Heart right ventricle (tissue), 16 donors: ENCODE measurements at regions not wholly inside any gene's neighbourhood (a gene's known extent, or its start where the extent isn't known, plus 50 kb on each side); places are given as distances from the start of the nearest gene placed in this dataset.

ENCODE experiments used
- ATAC-seq, 8 donors: fragments of 200-7000 bp; cut with Tn5 transposase; one replicate each; pipeline ENCODE4 v1.9.1; 2020; ENCODE audit warnings: mild to moderate bottlenecking in 8 of 8, moderate library complexity in 8 of 8, moderate number of reproducible peaks in 1 of 8
- DNase-seq, 2 donors: peaks; one replicate each; pipeline ENCODE4 v3.0.0-alpha.2; 2020
- H3K27ac ChIP-seq, 10 donors: fragments of 200-600 bp; sonication (generic) in 2 of 10; one replicate each; pipeline versions ENCODE4 v1.5.0 to v1.8.0; 2020 to 2022; ENCODE audit warnings: mild to moderate bottlenecking in 3 of 10
- H3K27me3 ChIP-seq, 7 donors: fragments of 200-600 bp; one replicate each; pipeline ENCODE4 v1.8.0; 2021 to 2022; ENCODE audit warnings: mild to moderate bottlenecking in 2 of 7
- H3K36me3 ChIP-seq, 9 donors: fragments of 200-600 bp; sonication (generic) in 1 of 9; one replicate each; pipeline versions ENCODE4 v1.5.0 to v1.8.0; 2020 to 2022; ENCODE audit warnings: mild to moderate bottlenecking in 2 of 9
- H3K4me1 ChIP-seq, 9 donors: fragments of 200-600 bp; sonication (generic) in 1 of 9; one replicate each; pipeline versions ENCODE4 v1.5.0 to v1.8.0; 2020 to 2022; ENCODE audit warnings: mild to moderate bottlenecking in 4 of 9
- H3K4me3 ChIP-seq, 10 donors: fragments of 200-600 bp; sonication (generic) in 2 of 10; one replicate each; pipeline versions ENCODE4 v1.5.0 to v1.8.0; 2020 to 2022; ENCODE audit warnings: mild to moderate bottlenecking in 7 of 10, moderate library complexity in 2 of 10
- H3K9me3 ChIP-seq, 11 donors: fragments of 200-600 bp in 10 of 11; sonication (generic) in 2 of 11; one replicate each; pipeline versions ENCODE4 v1.5.0 to v1.8.0; 2013 to 2022; ENCODE audit warnings: mild to moderate bottlenecking in 2 of 11, control low read depth in 1 of 11, moderate library complexity in 1 of 11
- CTCF ChIP-seq, 9 donors: fragments of 200-600 bp; sonication (generic) in 2 of 9; IDR thresholded peaks; one replicate each; pipeline versions ENCODE4 v1.5.0 to v1.8.0; 2021 to 2022; ENCODE audit warnings: antibody characterized with exemption in 9 of 9, mild to moderate bottlenecking in 5 of 9, moderate library complexity in 1 of 9
- WGBS, 2 donors: extraction: QIAGEN DNeasy Blood & Tissue Kit; methylation state at CpG; one replicate each; pipeline ENCODE4 v1.1.7; 2013; ENCODE audit warnings: inconsistent platforms in 1 of 2; 5-methylcytosine and 5-hydroxymethylcytosine counted together
- intact Hi-C, 10 donors: fragments of 100-400 bp; cut with DNase I; formaldehyde crosslinking; loops; one replicate each; pipeline versions ENCODE4 v1.11.1 to v1.14.2; 2022
- donor health status: Arrhythmogenic right ventricular cardiomyopathy.
- donor health status: ischemic (EF 13 %, LVEDD 7.1; RV severe dilation, severe dysfunction).
- donor health status: healthy with polysubstance abuse.
- donor health status: DM: no; HTN: yes; CAD: no.
- donor health status: DM: no; HTN: no; CAD: no.
- donor health status: ischemic (EF 25% LVEDD 6.9; RV normal size, moderate dysfunction).
- donor health status: ischemic (EF 25% LVEDD 5.7; RV mildly dilated, moderate dysfunction).
- donor health status: healthy.
- donor health status: DM: yes; HTN: yes; CAD: no.
- donor health status: Ischemic cardiomyopathy.
- donor health status: ischemic (EF 35%, LVEDD 5.7; RV mildly dilated, moderate dysfunction).
- donor health status: nonischemic (EF 11% LVEDD 7.7; RV severe dilation, severe dysfunction).
- donor health status: DM: yes; HTN: yes; CAD: no.
- donor health status: PGD.
- donor health status: ischemic (EF 29% LVEDD 5.4; RV normal size, mild dysfunction).
- donor health status: nonischemic (EF 23%, LVEDD 6.1; RV moderate dilation, normal function).

GRCh38 chr16:87238361-87238715, 78.9 kb downstream of the C16orf95 start:
- no peak for DNase-seq
- intact Hi-C loops: no loop called here
- TF ChIP-seq CTCF (IDR thresholded peaks at IDR 0.05): no peak
- H3K27ac ChIP-seq: no peak overlapping the region
- peaks cover 0 to 32% (median 12%) of the 10 kb centered on the region in 7 donors for H3K27me3 ChIP-seq
- no peak for ATAC-seq
- no peaks in the 10 kb centered on the region for H3K36me3 ChIP-seq
- peaks cover 0 to 5% (median 0%) of the 10 kb centered on the region in 9 donors for H3K4me1 ChIP-seq
- no peak overlapping the region for H3K4me3 ChIP-seq
- WGBS, 2 donors: 95 to 96% methylated on average over 6 of the region's 6 CpGs
- H3K9me3 ChIP-seq: no peaks in the 10 kb centered on the region

- Histone ChIP-seq H3K9me3 (no peaks in the 10 kb centered on the region), H3K36me3 (no peaks in the 10 kb centered on the region), H3K4me1 (peaks cover 0 to 5% (median 0%) of the 10 kb centered on the region in 9 donors), H3K27ac (no peak overlapping the region), H3K27me3 (peaks cover 0 to 39% (median 12%) of the 10 kb centered on the region in 7 donors), H3K4me3 (no peak overlapping the region)
- DNase-seq (no peak), ATAC-seq (no peak)
- no peak for TF ChIP-seq CTCF (IDR thresholded peaks at IDR 0.05)
- WGBS, 2 donors: 75 to 77% methylated on average over 4 of the region's 4 CpGs
- intact Hi-C loops: no loop called here
Measured at GRCh38 chr16:87239545-87239944, 77.6 kb downstream of the C16orf95 start.

- peaks cover 0 to 34% (median 12%) of the 10 kb centered on the region in 7 donors for H3K27me3 ChIP-seq
- 73 to 77% methylated on average over 14 of the region's 14 CpGs for WGBS, 2 donors
- no peak overlapping the region for H3K27ac ChIP-seq
- H3K4me3 ChIP-seq: no peak overlapping the region
- H3K36me3 ChIP-seq: no peaks in the 10 kb centered on the region
- ATAC-seq: no peak
- no peaks in the 10 kb centered on the region for H3K9me3 ChIP-seq
- DNase-seq: no peak
- intact Hi-C loops: no loop called here
- TF ChIP-seq CTCF (IDR thresholded peaks at IDR 0.05): no peak
- H3K4me1 ChIP-seq: peaks cover 0 to 5% (median 0%) of the 10 kb centered on the region in 9 donors
Measured at GRCh38 chr16:87240211-87241136, 76.7 kb downstream of the C16orf95 start.

- TF ChIP-seq CTCF (IDR thresholded peaks at IDR 0.05): no peak
- Histone ChIP-seq H3K36me3 (no peaks in the 10 kb centered on the region), H3K4me1 (no peaks in the 10 kb centered on the region), H3K27me3 (peaks cover 0 to 30% (median 8%) of the 10 kb centered on the region in 7 donors), H3K9me3 (no peaks in the 10 kb centered on the region), H3K4me3 (no peak overlapping the region), H3K27ac (no peak overlapping the region)
- 67 to 72% methylated on average over 15 of the region's 15 CpGs for WGBS, 2 donors
- intact Hi-C loops: no loop called here
- ATAC-seq (no peak), DNase-seq (no peak)
Measured at GRCh38 chr16:87241137-87241771, 75.9 kb downstream of the C16orf95 start.
